ENCODE measurements at regions not wholly inside any gene's neighbourhood (a gene's known extent, or its start where the extent isn't known, plus 50 kb on each side); places are given as distances from the start of the nearest gene placed in this dataset.
"Not testable (repeated sequence)": the region's sequence is repeated elsewhere in the genome, so short reads cannot be mapped to it uniquely, and the experiment has no call there.

GRCh38 chr18:30432349-30432748, 610.2 kb downstream of the DSC3 start:
- no peak for TF ChIP-seq CTCF (IDR thresholded peaks at IDR 0.05; ENCODE audit: borderline replicate concordance, insufficient read depth, low read depth, low read length)
- no peak overlapping the region for H3K4me3 ChIP-seq (ENCODE audit: low read depth, low read length)

- H3K4me3 ChIP-seq (ENCODE audit: low read depth, low read length): not testable (repeated sequence)
These were observed 623.1 kb downstream of the DSC3 start for GRCh38 chr18:30419399-30419798.

- no peak overlapping the region for H3K4me3 ChIP-seq (ENCODE audit: low read depth, low read length)
- TF ChIP-seq CTCF (IDR thresholded peaks at IDR 0.05; ENCODE audit: borderline replicate concordance, insufficient read depth, low read depth, low read length): no peak
These were observed 626.6 kb downstream of the DSC3 start for GRCh38 chr18:30415903-30416302.

GRCh38 chr18:30409120-30409519, 633.4 kb downstream of the DSC3 start:
- H3K4me3 ChIP-seq (ENCODE audit: low read depth, low read length): no peak overlapping the region
- TF ChIP-seq CTCF (IDR thresholded peaks at IDR 0.05; ENCODE audit: borderline replicate concordance, insufficient read depth, low read depth, low read length): no peak

- TF ChIP-seq CTCF (IDR thresholded peaks at IDR 0.05; ENCODE audit: borderline replicate concordance, insufficient read depth, low read depth, low read length): no peak
- no peak overlapping the region for H3K4me3 ChIP-seq (ENCODE audit: low read depth, low read length)
These were observed 635.8 kb downstream of the DSC3 start for GRCh38 chr18:30406728-30407127.

- H3K4me3 ChIP-seq (ENCODE audit: low read depth, low read length): no peak overlapping the region
- TF ChIP-seq CTCF (IDR thresholded peaks at IDR 0.05; ENCODE audit: borderline replicate concordance, insufficient read depth, low read depth, low read length): no peak
These were observed 637.5 kb downstream of the DSC3 start for GRCh38 chr18:30405038-30405437.

- H3K4me3 ChIP-seq (ENCODE audit: low read depth, low read length): no peak overlapping the region
- no peak for TF ChIP-seq CTCF (IDR thresholded peaks at IDR 0.05; ENCODE audit: borderline replicate concordance, insufficient read depth, low read depth, low read length)
These were observed 638.1 kb downstream of the DSC3 start for GRCh38 chr18:30404422-30404821.

GRCh38 chr18:30403278-30403677, 639.3 kb downstream of the DSC3 start:
- no peak overlapping the region for H3K4me3 ChIP-seq (ENCODE audit: low read depth, low read length)
- TF ChIP-seq CTCF (IDR thresholded peaks at IDR 0.05; ENCODE audit: borderline replicate concordance, insufficient read depth, low read depth, low read length): no peak

Data from GM12875 (cell line).